Ovary (tissue), 7 donors: ENCODE measurements at regions not wholly inside any gene's neighbourhood (a gene's known extent, or its start where the extent isn't known, plus 50 kb on each side); places are given as distances from the start of the nearest gene placed in this dataset.

Experiments
- DNase-seq, 5 donors: peaks; one replicate each; pipeline ENCODE4 v3.0.0-alpha.2; 2019 to 2020
- H3K27ac ChIP-seq, 2 donors: fragments of 200-600 bp; one replicate each; pipeline versions ENCODE4 v1.5.1 to v1.8.0; 2019 to 2022
- H3K27me3 ChIP-seq: fragments of 200-600 bp; one replicate; pipeline ENCODE4 v1.8.0; 2022
- H3K36me3 ChIP-seq: fragments of 200-600 bp; sonication (generic); one replicate; pipeline ENCODE4 v1.5.1; 2019
- H3K4me1 ChIP-seq: one replicate; pipeline ENCODE4 v1.8.1; 2013; ENCODE audit warnings: mild to moderate bottlenecking, moderate library complexity; ENCODE audit not compliant: insufficient read depth
- H3K4me3 ChIP-seq: fragments of 200-600 bp; sonication (generic); one replicate; pipeline ENCODE4 v1.5.1; 2017
- H3K9me3 ChIP-seq, 2 donors: fragments of 200-600 bp in 1 of 2; sonication (generic) in 1 of 2; one replicate each; pipeline versions ENCODE4 v1.5.1 to v1.8.1; 2013 to 2019; ENCODE audit warnings: mild to moderate bottlenecking in 1 of 2, moderate library complexity in 1 of 2
- EP300 ChIP-seq: sonication (generic); formaldehyde crosslinking; IDR thresholded peaks from one replicate; pipeline ENCODE4 v1.6.1; 2017; ENCODE audit warnings: antibody characterized with exemption
- POLR2A ChIP-seq: fragments of 450-650 bp; IDR thresholded peaks from one replicate; pipeline ENCODE4 v1.6.1; 2017; ENCODE audit warnings: antibody characterized with exemption, mild to moderate bottlenecking, moderate library complexity
- WGBS, 3 donors: extraction: QIAGEN DNeasy Blood & Tissue Kit in 1 of 3; methylation state at CpG; one replicate each; pipeline versions ENCODE4 v1.1.5 to v1.1.7; 2013 to 2017; 5-methylcytosine and 5-hydroxymethylcytosine counted together
- intact Hi-C, 4 donors: fragments of 100-400 bp; cut with DNase I; formaldehyde crosslinking; loops; one replicate each; pipeline versions ENCODE4 v1.11.0 to v1.15.1; 2022 to 2023
- TF ChIP-seq, protein P1 (sequence below), 3 donors: fragments of 450-650 bp in 2 of 3; fragments of 200-600 bp in 1 of 3; IDR thresholded peaks; one replicate each; pipeline versions ENCODE4 v1.5.1 to v1.8.0; 2016 to 2022; ENCODE audit warnings: antibody characterized with exemption in 3 of 3, mild to moderate bottlenecking in 1 of 3
- donor health status: DM: no; HTN: no; CAD: no; lungs with moderate emphysema.
- donor health status: DM: no; HTN: no; CAD: no.
- donor health status: Bipolar disorder and iron deficiency.
- donor health status: DM: no; HTN: no; CAD: no.
- donor health status: DM: yes; HTN: yes; CAD: no.

DNA sequence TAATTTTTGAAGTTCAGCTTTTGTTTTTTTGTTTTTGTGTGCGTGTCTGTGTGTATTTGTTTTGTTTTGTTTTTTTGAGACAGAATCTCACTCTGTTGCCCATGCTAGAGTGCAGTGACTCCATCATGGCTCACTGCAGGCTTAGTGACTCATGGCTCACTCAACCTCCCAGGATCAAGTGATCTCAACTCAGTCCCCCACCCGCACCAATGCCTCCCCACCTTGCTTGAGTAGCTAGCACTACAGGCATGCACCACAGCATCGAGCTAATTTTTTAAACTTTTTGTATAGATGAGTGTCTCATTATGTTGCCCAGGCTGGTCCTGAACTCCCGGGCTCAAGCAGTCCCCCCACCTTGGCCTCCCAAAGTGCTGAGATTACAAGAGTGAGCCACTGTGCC, 981.4 kb downstream of the BCL11B start:
- 71 to 84% (median 83%) methylated on average over 4 of the region's 4 CpGs for WGBS, 3 donors
- no peaks in the 10 kb centered on the region for H3K27me3 ChIP-seq
- no peak overlapping the region for H3K27ac ChIP-seq
- H3K4me1 ChIP-seq, result no peaks in the 10 kb centered on the region
- intact Hi-C loops, result no loop called here
- H3K4me3 ChIP-seq, result no peak overlapping the region
- H3K36me3 ChIP-seq, result no peaks in the 10 kb centered on the region
- no peaks in the 10 kb centered on the region for H3K9me3 ChIP-seq
- DNase-seq, result no peak
- TF ChIP-seq EP300 (no peak), POLR2A (no peak)
- TF ChIP-seq, protein P1, sequence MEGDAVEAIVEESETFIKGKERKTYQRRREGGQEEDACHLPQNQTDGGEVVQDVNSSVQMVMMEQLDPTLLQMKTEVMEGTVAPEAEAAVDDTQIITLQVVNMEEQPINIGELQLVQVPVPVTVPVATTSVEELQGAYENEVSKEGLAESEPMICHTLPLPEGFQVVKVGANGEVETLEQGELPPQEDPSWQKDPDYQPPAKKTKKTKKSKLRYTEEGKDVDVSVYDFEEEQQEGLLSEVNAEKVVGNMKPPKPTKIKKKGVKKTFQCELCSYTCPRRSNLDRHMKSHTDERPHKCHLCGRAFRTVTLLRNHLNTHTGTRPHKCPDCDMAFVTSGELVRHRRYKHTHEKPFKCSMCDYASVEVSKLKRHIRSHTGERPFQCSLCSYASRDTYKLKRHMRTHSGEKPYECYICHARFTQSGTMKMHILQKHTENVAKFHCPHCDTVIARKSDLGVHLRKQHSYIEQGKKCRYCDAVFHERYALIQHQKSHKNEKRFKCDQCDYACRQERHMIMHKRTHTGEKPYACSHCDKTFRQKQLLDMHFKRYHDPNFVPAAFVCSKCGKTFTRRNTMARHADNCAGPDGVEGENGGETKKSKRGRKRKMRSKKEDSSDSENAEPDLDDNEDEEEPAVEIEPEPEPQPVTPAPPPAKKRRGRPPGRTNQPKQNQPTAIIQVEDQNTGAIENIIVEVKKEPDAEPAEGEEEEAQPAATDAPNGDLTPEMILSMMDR (IDR thresholded peaks at IDR 0.05), result no peak

DNA sequence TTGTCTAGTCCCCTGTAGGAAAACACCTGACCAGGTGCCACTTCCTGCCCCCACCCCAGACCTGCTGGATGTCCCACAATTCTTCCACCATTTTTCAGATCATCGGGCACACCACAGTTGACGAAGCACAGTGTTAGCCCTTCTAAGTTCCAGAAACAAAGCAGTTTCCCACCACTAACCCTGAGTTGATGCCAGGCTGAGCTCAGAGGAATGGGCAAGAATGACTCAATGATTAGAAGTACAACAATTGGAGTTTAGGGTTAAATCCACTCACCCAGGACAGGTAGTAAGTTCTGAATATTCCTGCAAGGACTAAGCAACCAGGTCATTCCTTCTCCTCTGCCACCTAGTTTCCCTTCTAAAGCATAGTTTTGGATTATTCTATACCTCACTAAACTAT, 979.8 kb downstream of the BCL11B start:
- no peak for DNase-seq
- Histone ChIP-seq H3K36me3 (no peaks in the 10 kb centered on the region), H3K4me1 (no peaks in the 10 kb centered on the region), H3K4me3 (no peak overlapping the region), H3K9me3 (no peaks in the 10 kb centered on the region), H3K27me3 (no peaks in the 10 kb centered on the region), H3K27ac (no peak overlapping the region)
- intact Hi-C loops, result no loop called here
- TF ChIP-seq EP300 (no peak), POLR2A (no peak)
- TF ChIP-seq, protein P1 (IDR thresholded peaks at IDR 0.05), result no peak
- WGBS, 3 donors, result 89 to 93% (median 92%) methylated on average over 2 of the region's 2 CpGs

DNA sequence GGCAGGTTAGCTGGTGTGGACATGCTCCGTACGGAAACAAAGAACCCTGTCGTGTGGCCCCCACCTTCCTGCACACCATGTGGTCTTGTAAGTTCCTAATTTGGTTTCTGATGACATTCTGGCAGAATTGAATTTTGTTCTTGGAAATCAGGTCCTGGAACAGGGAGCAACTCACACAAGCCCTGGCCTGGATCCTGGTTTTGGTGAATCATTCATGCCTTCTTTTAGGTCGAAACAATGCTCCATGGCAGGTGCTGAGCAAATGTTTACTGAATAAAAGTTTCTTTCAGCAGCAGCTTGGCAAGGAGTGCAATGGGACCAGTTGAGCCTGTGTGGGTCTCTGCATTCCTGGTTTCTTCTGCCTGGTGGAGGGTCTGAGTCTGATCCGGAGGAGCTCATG, 978.4 kb downstream of the BCL11B start:
- intact Hi-C loops, result no loop called here

DNA sequence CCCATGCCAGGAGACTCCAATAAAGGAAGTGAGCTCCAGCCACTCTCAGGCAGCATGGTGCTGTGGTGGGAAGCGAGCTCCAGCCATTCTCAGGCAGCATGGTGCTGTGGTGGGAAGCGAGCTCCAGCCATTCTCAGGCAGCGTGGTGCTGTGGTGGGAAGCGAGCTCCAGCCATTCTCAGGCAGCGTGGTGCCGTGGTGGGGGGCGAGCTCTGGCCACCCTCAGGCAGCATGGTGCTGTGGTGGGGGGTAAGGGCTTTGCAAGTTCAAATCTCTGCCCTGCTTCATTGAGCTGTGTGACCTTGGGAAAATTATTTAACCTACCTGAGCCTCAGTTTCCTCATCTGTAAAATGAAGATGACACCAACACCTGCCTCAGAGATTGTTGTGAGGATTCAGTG, 975.1 kb downstream of the BCL11B start:
- H3K4me1 ChIP-seq, result no peaks in the 10 kb centered on the region
- DNase-seq, result no peak
- no peak overlapping the region for H3K27ac ChIP-seq
- intact Hi-C loops, result no loop called here
- H3K27me3 ChIP-seq, result no peaks in the 10 kb centered on the region
- H3K9me3 ChIP-seq, result no peaks in the 10 kb centered on the region
- H3K36me3 ChIP-seq, result no peaks in the 10 kb centered on the region
- 69 to 85% (median 84%) methylated on average over 7 of the region's 7 CpGs for WGBS, 3 donors
- H3K4me3 ChIP-seq, result no peak overlapping the region
- TF ChIP-seq POLR2A (no peak), EP300 (no peak)
- TF ChIP-seq, protein P1 (IDR thresholded peaks at IDR 0.05), result no peak

More for the DNA sequence above, 978.4 kb downstream of the BCL11B start:
- no peak for DNase-seq
- H3K4me1 ChIP-seq, result no peaks in the 10 kb centered on the region
- WGBS, 3 donors, result 67 to 72% (median 71%) methylated on average over 5 of the region's 5 CpGs
- no peaks in the 10 kb centered on the region for H3K27me3 ChIP-seq
- H3K36me3 ChIP-seq, result no peaks in the 10 kb centered on the region
- no peaks in the 10 kb centered on the region for H3K9me3 ChIP-seq
- no peak overlapping the region for H3K27ac ChIP-seq
- TF ChIP-seq EP300, result no peak
- no peak overlapping the region for H3K4me3 ChIP-seq

DNA sequence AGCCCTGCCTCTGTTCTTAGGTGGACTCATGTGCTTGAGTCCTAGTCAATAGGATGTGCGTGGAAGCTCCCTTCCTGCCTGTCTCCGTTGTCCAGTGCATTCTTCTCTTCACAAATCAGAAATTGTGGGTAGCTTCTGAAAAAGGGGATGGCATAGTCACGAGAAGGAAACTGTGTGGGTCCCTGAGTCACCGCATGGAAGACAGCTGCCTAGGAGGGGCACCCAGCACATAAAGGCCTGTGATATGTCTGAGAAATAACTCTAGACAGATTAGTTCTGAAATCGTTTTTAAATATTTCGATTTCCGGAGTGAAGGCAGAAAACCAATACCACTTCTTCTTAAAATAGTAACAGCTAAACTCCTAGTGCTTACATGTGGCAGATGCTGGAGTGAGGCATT, 974.4 kb downstream of the BCL11B start:
- Histone ChIP-seq H3K9me3 (no peaks in the 10 kb centered on the region), H3K27ac (no peak overlapping the region), H3K27me3 (no peaks in the 10 kb centered on the region), H3K36me3 (no peaks in the 10 kb centered on the region), H3K4me1 (no peaks in the 10 kb centered on the region), H3K4me3 (no peak overlapping the region)
- intact Hi-C loops, result no loop called here
- no peak for TF ChIP-seq POLR2A
- no peak for TF ChIP-seq EP300
- TF ChIP-seq, protein P1 (IDR thresholded peaks at IDR 0.05), result no peak
- DNase-seq, result no peak
- WGBS, 3 donors, result 78 to 85% (median 83%) methylated on average over 7 of the region's 7 CpGs
